K562 (cell line): ENCODE measurements at regions not wholly inside any gene's neighbourhood (a gene's known extent, or its start where the extent isn't known, plus 50 kb on each side); places are given as distances from the start of the nearest gene placed in this dataset.

Experiments
- ATAC-seq: fragments of 200-7000 bp; cut with Tn5 transposase; 3 replicates; pipeline ENCODE4 v1.9.1; 2020; ENCODE audit warnings: moderate library complexity
- BruUV-seq: library from RNA; stranded (reverse); fragments of 400-500 nt; replicated peaks from 2 replicates; lab custom pipeline; 2021; lab: Mats Ljungman, UMichigan
- CTCF ChIA-PET: fragments of 300-600 bp; formaldehyde crosslinking; extraction: SDS; loops from one replicate; lab custom pipeline; 2021; ENCODE audit warnings: low intra/inter-chr PET ratio; lab: Yijun Ruan, JAX
- POLR2A ChIA-PET: fragments of 300-600, 350-650 bp; sonication (Branson Sonifier 250); formaldehyde crosslinking; extraction: SDS; loops from one replicate; lab custom pipeline; 2021; ENCODE audit warnings: antibody characterized with exemption, inconsistent platforms; lab: Yijun Ruan, JAX
- DNase-seq, 4 experiments: peaks; one replicate each; pipeline versions ENCODE4 v3.0.0 to v3.0.0-alpha.2; 2011 to 2018; ENCODE audit warnings: low spot score in 3 of 4, mixed read lengths in 3 of 4; ENCODE audit errors: extremely low read depth in 1 of 4
- FAIRE-seq: peaks from 2 replicates; lab custom pipeline; 2011; peaks lifted over from hg19 to GRCh38; lab: Jason Lieb, UNC
- H2AFZ ChIP-seq: 2 replicates; pipeline ENCODE4 v1.6.0; 2011; ENCODE audit warnings: low read depth, low read length, control low read depth, inconsistent platforms
- H3K27ac ChIP-seq: fragments of 200-600 bp; 3 replicates; pipeline ENCODE4 v1.8.0; 2011; ENCODE audit warnings: low read depth, mild to moderate bottlenecking, control low read depth, inconsistent platforms, low read length, moderate library complexity, mixed read lengths; ENCODE audit errors: extremely low read depth
- H3K27me3 ChIP-seq, 2 experiments: fragments of 300-600 bp in 1 of 2; 2 replicates in 1 of 2; 3 replicates in 1 of 2; pipeline versions ENCODE4 v1.6.0 to v1.8.0; 2011; ENCODE audit warnings: inconsistent platforms in 2 of 2, low read length in 2 of 2, mild to moderate bottlenecking in 1 of 2, mixed read lengths in 1 of 2, moderate library complexity in 1 of 2; ENCODE audit not compliant: control insufficient read depth in 2 of 2, insufficient read depth in 2 of 2
- H3K36me3 ChIP-seq: fragments of 300-600 bp; 3 replicates; pipeline ENCODE4 v1.8.0; 2011; ENCODE audit warnings: mild to moderate bottlenecking, low read length, inconsistent platforms; ENCODE audit not compliant: control insufficient read depth, insufficient read depth
- H3K4me1 ChIP-seq, 2 experiments: fragments of 200-600 bp in 1 of 2; replicated peaks in 1 of 2; 2 replicates in 1 of 2; 3 replicates in 1 of 2; pipeline versions ENCODE4 v1.5.1 to v1.8.0; 2011; ENCODE audit warnings: inconsistent platforms in 2 of 2, low read length in 2 of 2, mild to moderate bottlenecking in 1 of 2, mixed read lengths in 1 of 2, moderate library complexity in 1 of 2; ENCODE audit not compliant: control insufficient read depth in 2 of 2, insufficient read depth in 2 of 2
- H3K4me2 ChIP-seq: 2 replicates; pipeline ENCODE4 v1.6.1; 2011; ENCODE audit warnings: low read length, control low read depth, inconsistent platforms, mixed read lengths; ENCODE audit not compliant: insufficient read depth
- H3K4me3 ChIP-seq: fragments of 200-600 bp; sonication (generic), shearing (Covaris generic); 2 replicates; pipeline ENCODE4 v1.5.1; 2016; ENCODE audit warnings: control low read depth, inconsistent platforms
- H3K79me2 ChIP-seq: fragments of 200-600 bp; 3 replicates; pipeline ENCODE4 v1.8.0; 2011; ENCODE audit warnings: low read length, inconsistent platforms; ENCODE audit not compliant: control insufficient read depth, insufficient read depth
- H3K9ac ChIP-seq, 2 experiments: 2 replicates each; pipeline versions ENCODE4 v1.6.0 to v1.6.1; 2011; ENCODE audit warnings: low read depth in 2 of 2, low read length in 2 of 2, control low read depth in 1 of 2, inconsistent platforms in 1 of 2, mild to moderate bottlenecking in 1 of 2, mixed read lengths in 1 of 2; ENCODE audit not compliant: insufficient read depth in 1 of 2
- H3K9me1 ChIP-seq: one replicate; pipeline ENCODE4 v1.6.0; 2011; ENCODE audit warnings: inconsistent platforms, mild to moderate bottlenecking, low read length, moderate library complexity; ENCODE audit not compliant: control insufficient read depth, insufficient read depth
- H3K9me3 ChIP-seq: replicated peaks from 2 replicates; pipeline ENCODE4 v1.5.1; 2011; ENCODE audit warnings: low read depth, low read length, inconsistent platforms; ENCODE audit not compliant: control insufficient read depth, insufficient read depth
- H4K20me1 ChIP-seq: replicated peaks from 2 replicates; pipeline ENCODE4 v1.6.1; 2011; ENCODE audit warnings: low read length, inconsistent platforms, mixed read lengths; ENCODE audit not compliant: control insufficient read depth, insufficient read depth
- CBFB ChIP-seq: sonication (generic); formaldehyde crosslinking; IDR thresholded peaks from 2 replicates; pipeline ENCODE4 v1.4.0; 2020; ENCODE audit warnings: mild to moderate bottlenecking, missing genetic modification reagents
- CTBP1 ChIP-seq: fragments of 450-650 bp; IDR thresholded peaks from 2 replicates; pipeline ENCODE4 v1.6.1; 2016; ENCODE audit warnings: borderline replicate concordance
- GABPB2 ChIP-seq: fragments of 250-450 bp; sonication (Bioruptor Pico); conservative IDR thresholded peaks from 2 replicates; pipeline ENCODE4 v1.5.1; 2021; ENCODE audit warnings: mild to moderate bottlenecking
- HDAC8 ChIP-seq: fragments of 450-650 bp; IDR thresholded peaks from 2 replicates; pipeline ENCODE4 v1.6.1; 2016; ENCODE audit warnings: mild to moderate bottlenecking, missing genetic modification characterization, moderate library complexity, missing compliant biosample characterization
- HMBOX1 ChIP-seq: sonication (generic); IDR thresholded peaks from 2 replicates; pipeline ENCODE4 v1.6.1; 2016
- HNRNPK ChIP-seq: fragments of 200-400 bp; formaldehyde crosslinking; IDR thresholded peaks from one replicate; pipeline ENCODE4 v1.6.1; 2018; ENCODE audit warnings: mild to moderate bottlenecking, low read depth, low read length; ENCODE audit not compliant: poor library complexity, severe bottlenecking
- NR3C1 ChIP-seq: sonication (generic); formaldehyde crosslinking; IDR thresholded peaks from 2 replicates; pipeline ENCODE4 v1.8.1; 2022; ENCODE audit warnings: missing genetic modification reagents
- POLR2AphosphoS2 ChIP-seq: IDR thresholded peaks from 2 replicates; pipeline ENCODE4 v1.6.1; 2012; ENCODE audit warnings: low read length, improper control_type of control experiment
- SOX6 ChIP-seq: fragments of 450-650 bp; IDR thresholded peaks from 2 replicates; pipeline ENCODE4 v1.6.1; 2014; ENCODE audit warnings: mild to moderate bottlenecking
- STAT6 ChIP-seq: sonication (generic); formaldehyde crosslinking; IDR thresholded peaks from 2 replicates; pipeline ENCODE4 v1.8.1; 2023; ENCODE audit warnings: mild to moderate bottlenecking, missing genetic modification reagents
- YBX1 ChIP-seq: fragments of 450-650 bp; IDR thresholded peaks from 2 replicates; pipeline ENCODE4 v1.7.1; 2016; ENCODE audit warnings: mild to moderate bottlenecking
- ZBTB1 ChIP-seq: sonication (generic); formaldehyde crosslinking; IDR thresholded peaks from 2 replicates; pipeline ENCODE4 v1.8.1; 2023; ENCODE audit warnings: missing genetic modification reagents, low read depth, mild to moderate bottlenecking, borderline replicate concordance
- ZNF408 ChIP-seq: fragments of 250-450 bp; sonication (Bioruptor Pico); IDR thresholded peaks from 2 replicates; pipeline ENCODE4 v1.4.0; 2020; ENCODE audit warnings: low read depth, mild to moderate bottlenecking, moderate library complexity
- ZNF644 ChIP-seq: fragments of 200-800 bp; sonication (Bioruptor generic); IDR thresholded peaks from 2 replicates; pipeline ENCODE4 v1.6.1; 2016; ENCODE audit warnings: low read depth, missing genetic modification characterization, missing compliant biosample characterization
- WGBS: fragments of 100-300 bp; shearing (Covaris generic); methylation state at CpG from one replicate; pipeline ENCODE4 v1.1.6; 2016; ENCODE audit warnings: low coverage, mixed read lengths; ENCODE audit not compliant: insufficient coverage; ENCODE audit errors: missing lambda C conversion rate; 5-methylcytosine and 5-hydroxymethylcytosine counted together
- in situ Hi-C: fragments of 300-500 bp; cut with MboI; formaldehyde crosslinking; loops from 4 replicates; pipeline ENCODE4 v1.15.0; 2018; ENCODE audit warnings: inconsistent platforms, mixed read lengths
- intact Hi-C: fragments of 100-400 bp; cut with micrococcal nuclease; formaldehyde crosslinking; loops from 2 replicates; pipeline ENCODE4 v1.14.2; 2022

GRCh38 chr4:58560736-58561135 lies 1450.6 kb upstream of the IGFBP7 start (continued):
- no peak for TF ChIP-seq HMBOX1
- TF ChIP-seq NR3C1: no peak

- no peaks in the 10 kb centered on the region for H4K20me1 ChIP-seq
- intact Hi-C loops (no loop called here), in situ Hi-C loops (no loop called here)
- no peaks in the 10 kb centered on the region for H3K36me3 ChIP-seq
- no peaks in the 10 kb centered on the region for H3K9me3 ChIP-seq
- no peak overlapping the region for H3K4me2 ChIP-seq
- H3K4me3 ChIP-seq: no peak overlapping the region
- ATAC-seq (no peak), FAIRE-seq (no peak), DNase-seq (no peak)
- no peaks in the 10 kb centered on the region for H3K79me2 ChIP-seq
- H3K9me1 ChIP-seq: no peaks in the 10 kb centered on the region
- no peaks in the 10 kb centered on the region for H3K27me3 ChIP-seq
- TF ChIP-seq GABPB2 (CRISPR knock-in tag): no peak
- TF ChIP-seq ZNF644 (tag): no peak
- no peak for TF ChIP-seq HNRNPK
- no peak for TF ChIP-seq SOX6
- TF ChIP-seq ZBTB1 (CRISPR knock-in tag): no peak
- no peak for TF ChIP-seq POLR2AphosphoS2
- TF ChIP-seq HDAC8 (tag): no peak
- no peak for TF ChIP-seq CTBP1
- TF ChIP-seq ZNF408 (CRISPR knock-in tag): no peak
- TF ChIP-seq CBFB (CRISPR knock-in tag): no peak
- no peak for TF ChIP-seq YBX1
- TF ChIP-seq STAT6 (CRISPR knock-in tag): no peak
- H3K9ac ChIP-seq: no peak overlapping the region
- no peak overlapping the region for H2AFZ ChIP-seq
- BruUV-seq: no TSS peak
- no peak overlapping the region for H3K27ac ChIP-seq
- H3K4me1 ChIP-seq: no peaks in the 10 kb centered on the region
- CTCF ChIA-PET: no interaction called here
- 0% methylated on average over 2 of the region's 2 CpGs for WGBS
- POLR2A ChIA-PET: no interaction called here
Observed at GRCh38 chr4:58553679-58554078, 1443.5 kb upstream of the IGFBP7 start.
